T-helper 1 cell treated with Interleukin-12 subunit alpha and Interleukin-12 subunit beta and Interleukin-4 antibody, amounts not matched to agents 30 μg/mL and 1 μg/mL, for 36 hours (primary cell): ENCODE measurements at regions not wholly inside any gene's neighbourhood (a gene's known extent, or its start where the extent isn't known, plus 50 kb on each side); places are given as distances from the start of the nearest gene placed in this dataset.
"Not testable (repeated sequence)": the region's sequence is repeated elsewhere in the genome, so short reads cannot be mapped to it uniquely, and the experiment has no call there.

Experiments used
- H3K27ac Mint-ChIP-seq: one replicate; pipeline ENCODE4 v1.8.0; 2021; ENCODE audit warnings: mild to moderate bottlenecking, mixed read lengths
- H3K27me3 Mint-ChIP-seq: one replicate; pipeline ENCODE4 v1.8.0; 2021; ENCODE audit warnings: low read depth, mixed read lengths
- H3K36me3 Mint-ChIP-seq: one replicate; pipeline ENCODE4 v1.8.0; 2021; ENCODE audit warnings: low read depth, mixed read lengths
- H3K4me1 Mint-ChIP-seq: one replicate; pipeline ENCODE4 v1.8.0; 2021; ENCODE audit warnings: low read depth, mixed read lengths
- H3K4me3 Mint-ChIP-seq: one replicate; pipeline ENCODE4 v1.8.0; 2021; ENCODE audit warnings: mild to moderate bottlenecking, moderate library complexity, mixed read lengths
- H3K9me3 Mint-ChIP-seq: one replicate; pipeline ENCODE4 v1.8.0; 2021; ENCODE audit warnings: mixed read lengths

DNA sequence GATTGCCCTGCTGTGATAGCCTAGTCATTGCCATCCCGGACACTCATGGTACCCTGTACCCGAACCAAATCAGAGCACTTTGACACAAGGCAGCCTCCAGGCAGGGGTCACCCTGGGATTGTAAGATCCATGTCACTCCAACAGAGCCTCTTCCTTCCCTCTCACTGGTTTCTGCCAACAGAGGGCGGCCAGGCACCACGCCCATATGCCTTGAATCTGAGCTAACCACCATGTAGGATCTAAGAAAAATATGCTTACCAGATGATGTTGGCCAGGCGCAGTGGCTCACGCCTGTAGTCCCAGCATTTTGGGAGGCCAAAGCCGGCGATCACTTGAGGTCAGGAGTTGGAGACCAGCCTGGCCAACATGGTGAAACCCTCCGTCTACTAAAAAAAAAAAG lies 389.2 kb upstream of the KLF6 start:
- Mint-ChIP-seq H3K27ac (no peak overlapping the region), H3K9me3 (peaks cover 11% of the 10 kb centered on the region), H3K4me1 (no peaks in the 10 kb centered on the region), H3K27me3 (peaks cover 4% of the 10 kb centered on the region), H3K4me3 (no peak overlapping the region), H3K36me3 (peaks cover 3% of the 10 kb centered on the region)

- peaks cover 3% of the 10 kb centered on the region for H3K36me3 Mint-ChIP-seq
- H3K27ac Mint-ChIP-seq: no peak overlapping the region
- no peak overlapping the region for H3K4me3 Mint-ChIP-seq
- H3K9me3 Mint-ChIP-seq: peaks cover 11% of the 10 kb centered on the region
- peaks cover 10% of the 10 kb centered on the region for H3K27me3 Mint-ChIP-seq
- no peaks in the 10 kb centered on the region for H3K4me1 Mint-ChIP-seq
These were observed 385.8 kb upstream of the KLF6 start for GRCh38 chr10:4170633-4171314.

- peaks cover 11% of the 10 kb centered on the region for H3K9me3 Mint-ChIP-seq
These were observed 385.2 kb upstream of the KLF6 start for GRCh38 chr10:4170181-4170580.

DNA sequence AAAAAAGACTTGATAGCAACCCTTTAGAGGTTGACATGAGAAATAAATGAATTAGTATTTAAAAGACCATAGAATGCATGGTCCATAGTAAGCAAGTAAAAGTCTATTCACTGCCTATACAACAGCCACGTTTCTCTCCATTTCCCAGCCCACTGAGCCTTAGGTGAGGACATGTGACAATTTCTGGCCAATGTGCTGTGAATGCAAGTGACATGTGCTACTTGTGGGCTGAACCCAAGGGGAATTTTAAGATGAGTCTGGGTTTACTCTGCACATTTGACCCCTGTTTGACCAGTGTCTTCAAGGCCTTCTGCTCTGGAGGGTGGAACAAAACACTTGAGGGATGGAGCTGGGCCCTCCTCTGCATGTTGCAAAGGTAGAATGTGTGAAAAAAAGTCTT lies 384.4 kb upstream of the KLF6 start:
- peaks cover 11% of the 10 kb centered on the region for H3K9me3 Mint-ChIP-seq
- H3K27ac Mint-ChIP-seq: no peak overlapping the region
- no peaks in the 10 kb centered on the region for H3K4me1 Mint-ChIP-seq
- H3K27me3 Mint-ChIP-seq: peaks cover 10% of the 10 kb centered on the region
- H3K36me3 Mint-ChIP-seq: peaks cover 3% of the 10 kb centered on the region
- H3K4me3 Mint-ChIP-seq: no peak overlapping the region

More at GRCh38 chr10:4170181-4170580, 385.2 kb upstream of the KLF6 start:
- Mint-ChIP-seq H3K4me1 (no peaks in the 10 kb centered on the region), H3K36me3 (peaks cover 3% of the 10 kb centered on the region), H3K27me3 (peaks cover 10% of the 10 kb centered on the region), H3K4me3 (no peak overlapping the region), H3K27ac (no peak overlapping the region)

DNA sequence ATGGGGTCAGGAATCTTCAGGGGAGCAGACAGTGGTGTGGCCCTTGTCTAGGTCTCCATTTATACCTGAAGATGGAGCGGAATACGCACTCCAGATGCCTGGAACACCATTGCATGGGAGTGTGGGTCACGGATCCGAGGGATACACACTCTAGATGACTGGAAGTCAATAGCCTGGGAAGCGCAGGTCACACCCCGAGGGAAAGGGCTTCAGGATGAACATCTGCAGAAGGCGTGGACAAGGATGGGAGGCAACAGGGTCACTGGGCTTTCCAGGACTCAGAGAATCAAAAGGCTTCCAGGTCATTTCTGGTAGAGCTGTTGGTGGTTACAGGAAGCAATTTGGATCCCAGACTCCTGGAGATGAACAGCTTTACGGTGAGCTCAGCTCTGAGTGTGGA lies 382.2 kb upstream of the KLF6 start:
- Mint-ChIP-seq H3K4me1 (no peaks in the 10 kb centered on the region), H3K9me3 (peaks cover 8% of the 10 kb centered on the region), H3K36me3 (peaks cover 3% of the 10 kb centered on the region), H3K27ac (no peak overlapping the region), H3K27me3 (peaks cover 9% of the 10 kb centered on the region), H3K4me3 (no peak overlapping the region)

DNA sequence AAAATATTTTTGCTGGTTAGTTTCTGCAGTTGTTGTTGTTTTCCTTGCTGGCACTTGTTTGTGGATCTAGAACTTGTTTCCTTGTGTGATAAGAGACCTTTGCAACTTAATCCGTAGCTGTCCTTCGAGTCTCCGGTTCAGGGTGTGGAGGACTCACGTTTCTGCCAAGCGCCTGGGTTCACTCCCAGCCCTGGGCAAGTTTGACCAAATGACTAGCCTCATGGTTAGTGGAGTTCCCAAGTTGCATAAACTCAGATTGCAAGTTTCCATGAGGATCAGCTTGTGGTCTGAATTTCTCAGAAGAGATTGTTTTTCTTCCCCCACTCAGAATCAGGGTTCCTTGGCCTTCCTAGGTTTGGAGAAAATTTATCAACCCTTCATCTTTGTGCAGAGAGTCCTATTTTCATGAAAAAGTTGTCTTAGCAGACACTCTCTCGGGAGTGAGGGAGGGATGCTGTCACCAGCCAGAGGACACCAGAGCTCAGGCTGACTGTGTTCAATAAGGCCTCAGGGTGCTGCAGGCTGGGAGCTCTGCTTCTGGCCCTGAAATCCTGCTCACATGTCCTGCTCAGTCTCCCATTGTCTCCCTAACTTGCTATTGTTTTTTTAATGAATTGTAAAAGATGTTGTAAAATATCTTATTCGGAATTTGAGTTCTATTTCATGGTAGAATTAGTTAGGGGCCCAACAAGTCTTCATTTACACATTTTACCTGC lies 377.7 kb upstream of the KLF6 start:
- H3K4me1 Mint-ChIP-seq: no peaks in the 10 kb centered on the region
- H3K27me3 Mint-ChIP-seq: peaks cover 6% of the 10 kb centered on the region
- H3K4me3 Mint-ChIP-seq: no peak overlapping the region
- no peaks in the 10 kb centered on the region for H3K9me3 Mint-ChIP-seq
- H3K27ac Mint-ChIP-seq: no peak overlapping the region
- H3K36me3 Mint-ChIP-seq: no peaks in the 10 kb centered on the region

GRCh38 chr10:4159173-4159572 lies 374.2 kb upstream of the KLF6 start:
- Mint-ChIP-seq H3K27me3 (no peaks in the 10 kb centered on the region), H3K4me1 (peaks cover 5% of the 10 kb centered on the region), H3K36me3 (no peaks in the 10 kb centered on the region), H3K4me3 (no peak overlapping the region), H3K27ac (no peak overlapping the region), H3K9me3 (no peaks in the 10 kb centered on the region)

DNA sequence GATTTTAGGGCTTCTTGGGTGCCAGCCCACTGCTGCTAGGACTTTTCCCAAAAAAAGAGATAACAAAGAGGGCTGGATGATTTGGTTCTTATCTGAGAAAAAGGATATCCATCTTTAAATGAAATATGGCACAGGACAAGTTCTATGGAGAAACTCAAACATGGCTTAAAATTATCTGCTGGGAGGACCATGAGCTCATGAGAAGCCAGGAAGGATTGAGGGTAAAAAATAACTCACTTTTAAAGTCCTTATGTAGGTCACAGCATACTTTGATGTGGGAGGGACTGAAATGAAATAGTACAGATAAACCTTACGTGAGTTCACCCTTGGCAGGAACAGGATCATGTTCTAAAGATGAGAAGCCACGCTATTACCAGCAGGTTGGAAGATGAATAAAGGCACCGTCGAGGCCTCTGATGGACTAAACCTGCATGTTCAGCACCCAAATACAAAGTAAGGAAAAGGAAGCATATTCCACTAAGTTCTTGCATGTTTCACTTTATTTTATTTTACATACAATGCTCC lies 369.2 kb upstream of the KLF6 start:
- no peak overlapping the region for H3K27ac Mint-ChIP-seq
- H3K27me3 Mint-ChIP-seq: no peaks in the 10 kb centered on the region

GRCh38 chr10:4151466-4151865 lies 366.5 kb upstream of the KLF6 start:
- Mint-ChIP-seq H3K4me1 (peaks cover 10% of the 10 kb centered on the region), H3K36me3 (no peaks in the 10 kb centered on the region), H3K27ac (no peak overlapping the region), H3K4me3 (no peak overlapping the region), H3K27me3 (no peaks in the 10 kb centered on the region), H3K9me3 (peaks cover 5% of the 10 kb centered on the region)

More for the DNA sequence above, 369.2 kb upstream of the KLF6 start:
- Mint-ChIP-seq H3K9me3 (no peaks in the 10 kb centered on the region), H3K36me3 (no peaks in the 10 kb centered on the region), H3K4me3 (no peak overlapping the region), H3K4me1 (peaks cover 10% of the 10 kb centered on the region)

DNA sequence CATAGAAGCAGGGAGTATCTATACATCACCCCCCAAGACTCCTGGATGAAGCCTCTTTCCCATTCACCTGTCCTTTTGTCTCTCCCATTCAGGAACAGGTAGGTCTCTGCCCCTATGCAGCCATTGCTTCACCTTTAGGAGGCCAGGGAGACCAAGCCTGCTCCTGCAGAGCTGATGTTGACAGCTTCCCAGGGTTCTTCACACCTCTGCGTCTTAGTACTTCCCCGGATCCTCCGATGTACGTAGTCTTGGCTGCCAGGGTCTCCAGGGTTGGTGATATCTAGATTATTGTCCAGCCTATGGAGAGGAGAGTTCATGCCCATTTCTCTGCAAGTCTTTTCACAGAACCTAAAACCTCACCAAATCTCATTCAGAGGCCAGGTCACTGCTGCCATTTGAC lies 365.7 kb upstream of the KLF6 start:
- Mint-ChIP-seq H3K9me3 (peaks cover 11% of the 10 kb centered on the region), H3K36me3 (no peaks in the 10 kb centered on the region), H3K4me3 (no peak overlapping the region), H3K4me1 (peaks cover 10% of the 10 kb centered on the region), H3K27me3 (no peaks in the 10 kb centered on the region), H3K27ac (no peak overlapping the region)

GRCh38 chr10:4149460-4149859 lies 364.5 kb upstream of the KLF6 start:
- H3K4me3 Mint-ChIP-seq, H3K4me1 Mint-ChIP-seq, H3K27ac Mint-ChIP-seq, H3K27me3 Mint-ChIP-seq, H3K36me3 Mint-ChIP-seq: not testable (repeated sequence)
- peaks cover 16% of the 10 kb centered on the region for H3K9me3 Mint-ChIP-seq

DNA sequence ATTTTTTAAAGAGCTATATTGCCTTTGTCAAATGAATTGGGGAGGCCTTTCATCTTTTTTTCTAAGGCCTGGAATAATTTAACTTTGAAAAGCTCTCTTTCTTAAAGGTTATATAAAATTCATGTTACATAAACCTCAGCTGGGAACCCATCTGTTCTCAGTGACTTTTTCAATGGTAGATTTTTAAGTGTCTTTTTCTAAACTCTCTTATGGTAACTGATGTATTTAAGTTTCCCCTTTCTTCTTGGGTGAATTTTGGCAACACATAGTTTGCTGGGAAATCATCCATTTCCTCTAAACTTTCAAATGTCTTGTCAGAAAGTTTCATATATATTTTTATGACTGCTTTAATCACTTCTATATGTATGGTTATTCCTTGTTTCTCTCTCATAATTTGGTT lies 362.2 kb upstream of the KLF6 start:
- peaks cover 2% of the 10 kb centered on the region for H3K36me3 Mint-ChIP-seq
- peaks cover 16% of the 10 kb centered on the region for H3K9me3 Mint-ChIP-seq
- H3K4me1 Mint-ChIP-seq: no peaks in the 10 kb centered on the region
- no peak overlapping the region for H3K27ac Mint-ChIP-seq
- H3K27me3 Mint-ChIP-seq: peaks cover 10% of the 10 kb centered on the region
- no peak overlapping the region for H3K4me3 Mint-ChIP-seq

GRCh38 chr10:4144817-4145216 lies 359.8 kb upstream of the KLF6 start:
- Mint-ChIP-seq H3K27me3 (peaks cover 14% of the 10 kb centered on the region), H3K4me1 (no peaks in the 10 kb centered on the region), H3K4me3 (no peak overlapping the region), H3K9me3 (peaks cover 34% of the 10 kb centered on the region), H3K36me3 (peaks cover 9% of the 10 kb centered on the region), H3K27ac (no peak overlapping the region)

- peaks cover 10% of the 10 kb centered on the region for H3K36me3 Mint-ChIP-seq
- no peak overlapping the region for H3K27ac Mint-ChIP-seq
- peaks cover 14% of the 10 kb centered on the region for H3K27me3 Mint-ChIP-seq
- H3K4me1 Mint-ChIP-seq: no peaks in the 10 kb centered on the region
- peaks cover 36% of the 10 kb centered on the region for H3K9me3 Mint-ChIP-seq
- no peak overlapping the region for H3K4me3 Mint-ChIP-seq
These were observed 356.5 kb upstream of the KLF6 start for GRCh38 chr10:4141471-4141870.

DNA sequence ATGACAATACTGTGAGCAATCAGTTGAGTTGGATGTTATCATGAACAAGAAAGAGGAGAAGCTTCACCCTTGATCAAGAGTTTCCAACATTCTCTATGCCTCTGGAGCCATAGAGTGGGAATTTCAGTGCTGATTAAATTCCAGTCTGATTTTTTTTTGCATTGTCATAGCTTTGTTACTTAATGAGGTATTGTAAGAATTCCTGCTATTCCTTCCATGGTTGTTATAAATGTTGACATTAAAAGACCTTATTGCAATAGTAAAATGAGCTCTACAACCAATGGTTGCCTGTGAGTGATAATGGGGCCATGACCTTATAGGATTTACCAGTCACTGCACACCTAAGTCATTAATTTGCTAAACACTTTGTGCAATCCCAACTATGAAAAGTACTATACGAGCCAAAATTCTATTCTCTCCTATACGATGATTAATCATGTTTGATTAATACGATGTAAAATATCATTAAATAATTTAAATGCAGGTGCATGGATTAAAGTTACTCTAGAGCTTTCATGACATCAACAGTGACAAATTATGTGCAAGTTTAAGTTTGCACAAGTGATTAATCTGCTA lies 353.2 kb upstream of the KLF6 start:
- no peak overlapping the region for H3K27ac Mint-ChIP-seq
- peaks cover 25% of the 10 kb centered on the region for H3K9me3 Mint-ChIP-seq
- peaks cover 13% of the 10 kb centered on the region for H3K36me3 Mint-ChIP-seq
- H3K27me3 Mint-ChIP-seq: peaks cover 10% of the 10 kb centered on the region
- peaks cover 9% of the 10 kb centered on the region for H3K4me1 Mint-ChIP-seq
- H3K4me3 Mint-ChIP-seq: no peak overlapping the region
